ENCODE measurements at regions not wholly inside any gene's neighbourhood (a gene's known extent, or its start where the extent isn't known, plus 50 kb on each side); places are given as distances from the start of the nearest gene placed in this dataset.

DNA sequence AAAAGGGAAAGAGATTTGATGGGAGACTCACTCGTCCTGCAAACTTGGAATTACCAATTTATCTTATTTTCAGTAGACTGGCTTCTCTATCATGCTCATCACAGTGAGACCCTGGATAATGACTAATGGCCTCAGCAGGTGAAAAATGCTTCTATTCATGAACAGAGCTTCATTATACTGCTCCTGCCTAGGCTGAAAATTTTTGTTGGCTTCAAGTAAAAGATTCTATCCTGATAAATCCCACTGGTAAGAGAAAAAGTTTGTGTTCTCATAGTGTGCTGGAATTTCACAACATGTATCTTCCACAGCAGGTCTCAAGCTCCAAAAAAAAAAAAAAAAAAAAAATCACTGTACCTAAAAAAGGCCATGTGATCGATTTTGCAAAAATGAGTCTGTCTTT lies 329.3 kb upstream of the FZD8 start:
- Histone ChIP-seq H3K4me1 (ENCODE audit: control insufficient read depth in 1 of 2, insufficient read depth in 2 of 2, low read length in 2 of 2) (no peaks in the 10 kb centered on the region), H3K9me2 (ENCODE audit: insufficient read depth) (no peaks in the 10 kb centered on the region), H4K20me1 (ENCODE audit: insufficient read depth) (no peaks in the 10 kb centered on the region), H3K36me3 (ENCODE audit: control insufficient read depth in 1 of 2, insufficient read depth in 2 of 2, low read length in 2 of 2) (no peaks in the 10 kb centered on the region), H3K27me3 (ENCODE audit: insufficient read depth, low read length) (no peaks in the 10 kb centered on the region), H3K27ac (ENCODE audit: low read depth, low read length) (no peak overlapping the region), H3K4me3 (replicated peaks in 1 of 2; ENCODE audit: low read depth in 1 of 2, low read length in 2 of 2) (no peak overlapping the region), H3K9ac (ENCODE audit: low read length) (no peak overlapping the region), H3K4me2 (ENCODE audit: low read length) (no peak overlapping the region), H3K9me3 (ENCODE audit: control insufficient read depth in 1 of 2, insufficient read depth in 1 of 2, low read depth in 1 of 2, low read length in 2 of 2) (peaks cover 0 to 12% of the 10 kb centered on the region in 2 experiments; a peak in 2 of 4 replicates), H3K79me2 (ENCODE audit: insufficient read depth, low read length) (no peaks in the 10 kb centered on the region), H2AFZ (ENCODE audit: low read depth, low read length, poor library complexity, severe bottlenecking) (no peak overlapping the region)
- ATAC-seq (no peak), DNase-seq (ENCODE audit: low read depth, low spot score) (no peak)
- RAD21 ChIA-PET (ENCODE audit: low non-redundant PET in 1 of 2, low total read pairs in 2 of 2, uncharacterized antibody in 2 of 2, unreplicated experiment in 2 of 2) = no interaction called here
- TF ChIP-seq, protein P1, sequence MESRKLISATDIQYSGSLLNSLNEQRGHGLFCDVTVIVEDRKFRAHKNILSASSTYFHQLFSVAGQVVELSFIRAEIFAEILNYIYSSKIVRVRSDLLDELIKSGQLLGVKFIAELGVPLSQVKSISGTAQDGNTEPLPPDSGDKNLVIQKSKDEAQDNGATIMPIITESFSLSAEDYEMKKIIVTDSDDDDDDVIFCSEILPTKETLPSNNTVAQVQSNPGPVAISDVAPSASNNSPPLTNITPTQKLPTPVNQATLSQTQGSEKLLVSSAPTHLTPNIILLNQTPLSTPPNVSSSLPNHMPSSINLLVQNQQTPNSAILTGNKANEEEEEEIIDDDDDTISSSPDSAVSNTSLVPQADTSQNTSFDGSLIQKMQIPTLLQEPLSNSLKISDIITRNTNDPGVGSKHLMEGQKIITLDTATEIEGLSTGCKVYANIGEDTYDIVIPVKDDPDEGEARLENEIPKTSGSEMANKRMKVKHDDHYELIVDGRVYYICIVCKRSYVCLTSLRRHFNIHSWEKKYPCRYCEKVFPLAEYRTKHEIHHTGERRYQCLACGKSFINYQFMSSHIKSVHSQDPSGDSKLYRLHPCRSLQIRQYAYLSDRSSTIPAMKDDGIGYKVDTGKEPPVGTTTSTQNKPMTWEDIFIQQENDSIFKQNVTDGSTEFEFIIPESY (IDR thresholded peaks at IDR 0.05; ENCODE audit: extremely low read depth, insufficient replicate concordance, low read length) = no peak
- POLR2A ChIA-PET = no interaction called here
- BruUV-seq (replicated peaks) = no TSS peak
- intact Hi-C loops (cut with micrococcal nuclease) = no loop called here
- CTCF ChIA-PET = no interaction called here

DNA sequence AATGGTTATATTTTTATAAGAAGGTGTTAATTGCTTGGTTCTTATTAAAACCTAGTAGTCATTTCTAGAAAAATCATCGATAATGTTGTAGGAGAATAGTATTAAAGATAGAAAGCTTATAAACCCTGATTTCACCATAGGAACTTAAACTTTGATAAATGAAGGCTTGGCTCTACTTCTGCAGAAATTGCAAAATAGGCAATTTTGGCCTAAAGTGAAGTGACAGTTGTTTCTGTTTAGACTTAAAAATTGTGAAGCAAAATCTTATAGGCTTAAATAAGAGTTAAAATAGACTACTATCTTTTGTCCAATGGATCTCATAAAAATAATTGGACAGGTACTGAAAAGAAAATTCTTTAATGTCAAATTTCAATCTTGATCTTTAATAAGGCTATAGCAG lies 321.6 kb upstream of the FZD8 start:
- intact Hi-C loops (cut with micrococcal nuclease) = no loop called here
- Histone ChIP-seq H4K20me1 (ENCODE audit: insufficient read depth) (no peaks in the 10 kb centered on the region), H3K4me3 (replicated peaks in 1 of 2; ENCODE audit: low read depth in 1 of 2, low read length in 2 of 2) (no peak overlapping the region), H3K27me3 (ENCODE audit: insufficient read depth, low read length) (no peaks in the 10 kb centered on the region), H3K79me2 (ENCODE audit: insufficient read depth, low read length) (no peaks in the 10 kb centered on the region), H3K9me3 (ENCODE audit: control insufficient read depth in 1 of 2, insufficient read depth in 1 of 2, low read depth in 1 of 2, low read length in 2 of 2) (peaks cover 0 to 3% of the 10 kb centered on the region in 2 experiments; a peak in 1 of 4 replicates), H3K4me2 (ENCODE audit: low read length) (no peak overlapping the region), H3K36me3 (ENCODE audit: control insufficient read depth in 1 of 2, insufficient read depth in 2 of 2, low read length in 2 of 2) (no peaks in the 10 kb centered on the region), H3K9ac (ENCODE audit: low read length) (no peak overlapping the region), H3K4me1 (ENCODE audit: control insufficient read depth in 1 of 2, insufficient read depth in 2 of 2, low read length in 2 of 2) (no peaks in the 10 kb centered on the region), H2AFZ (ENCODE audit: low read depth, low read length, poor library complexity, severe bottlenecking) (no peak overlapping the region), H3K27ac (ENCODE audit: low read depth, low read length) (no peak overlapping the region), H3K9me2 (ENCODE audit: insufficient read depth) (no peaks in the 10 kb centered on the region)
- ChIA-PET RAD21 (ENCODE audit: low non-redundant PET in 1 of 2, low total read pairs in 2 of 2, uncharacterized antibody in 2 of 2, unreplicated experiment in 2 of 2) (no interaction called here), POLR2A (no interaction called here), CTCF (no interaction called here)
- ATAC-seq (no peak), DNase-seq (ENCODE audit: low read depth, low spot score) (no peak)
- no TSS peak for BruUV-seq (replicated peaks)
- TF ChIP-seq, protein P2, sequence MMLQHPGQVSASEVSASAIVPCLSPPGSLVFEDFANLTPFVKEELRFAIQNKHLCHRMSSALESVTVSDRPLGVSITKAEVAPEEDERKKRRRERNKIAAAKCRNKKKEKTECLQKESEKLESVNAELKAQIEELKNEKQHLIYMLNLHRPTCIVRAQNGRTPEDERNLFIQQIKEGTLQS (IDR thresholded peaks at IDR 0.05) = no peak
- TF ChIP-seq, protein P3, sequence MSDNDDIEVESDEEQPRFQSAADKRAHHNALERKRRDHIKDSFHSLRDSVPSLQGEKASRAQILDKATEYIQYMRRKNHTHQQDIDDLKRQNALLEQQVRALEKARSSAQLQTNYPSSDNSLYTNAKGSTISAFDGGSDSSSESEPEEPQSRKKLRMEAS (IDR thresholded peaks at IDR 0.05) = no peak
- TF ChIP-seq RAD21 (IDR thresholded peaks at IDR 0.05; ENCODE audit: low read depth) = no peak
- TF ChIP-seq SIN3A (IDR thresholded peaks at IDR 0.05; ENCODE audit: low read depth) = no peak
- no peak for TF ChIP-seq EGR1 (IDR thresholded peaks at IDR 0.05; ENCODE audit: low read depth)
- TF ChIP-seq CEBPB (IDR thresholded peaks at IDR 0.05; ENCODE audit: low read depth) = no peak
